Vagina (tissue), 2 donors: ENCODE measurements at regions not wholly inside any gene's neighbourhood (a gene's known extent, or its start where the extent isn't known, plus 50 kb on each side); places are given as distances from the start of the nearest gene placed in this dataset.

Experiments used
- POLR2AphosphoS5 ChIP-seq, 2 donors: sonication (generic); formaldehyde crosslinking; IDR thresholded peaks; one replicate each; pipeline ENCODE4 v1.9.0; 2017; ENCODE audit warnings: antibody characterized with exemption in 2 of 2, mild to moderate bottlenecking in 2 of 2, low read depth in 1 of 2; ENCODE audit not compliant: insufficient read depth in 1 of 2
- TF ChIP-seq, protein P1 (sequence below), 3 experiments: fragments of 450-650 bp in 2 of 3; fragments of 200-600 bp in 1 of 3; sonication (generic) in 1 of 3; IDR thresholded peaks; one replicate each; pipeline ENCODE4 v1.5.1; 2017 to 2019; ENCODE audit warnings: antibody characterized with exemption in 3 of 3, mild to moderate bottlenecking in 2 of 3, moderate library complexity in 2 of 3

- no peak for TF ChIP-seq POLR2AphosphoS5 (IDR thresholded peaks at IDR 0.05; ENCODE audit: insufficient read depth in 1 of 2, low read depth in 1 of 2)
- TF ChIP-seq, protein P1, sequence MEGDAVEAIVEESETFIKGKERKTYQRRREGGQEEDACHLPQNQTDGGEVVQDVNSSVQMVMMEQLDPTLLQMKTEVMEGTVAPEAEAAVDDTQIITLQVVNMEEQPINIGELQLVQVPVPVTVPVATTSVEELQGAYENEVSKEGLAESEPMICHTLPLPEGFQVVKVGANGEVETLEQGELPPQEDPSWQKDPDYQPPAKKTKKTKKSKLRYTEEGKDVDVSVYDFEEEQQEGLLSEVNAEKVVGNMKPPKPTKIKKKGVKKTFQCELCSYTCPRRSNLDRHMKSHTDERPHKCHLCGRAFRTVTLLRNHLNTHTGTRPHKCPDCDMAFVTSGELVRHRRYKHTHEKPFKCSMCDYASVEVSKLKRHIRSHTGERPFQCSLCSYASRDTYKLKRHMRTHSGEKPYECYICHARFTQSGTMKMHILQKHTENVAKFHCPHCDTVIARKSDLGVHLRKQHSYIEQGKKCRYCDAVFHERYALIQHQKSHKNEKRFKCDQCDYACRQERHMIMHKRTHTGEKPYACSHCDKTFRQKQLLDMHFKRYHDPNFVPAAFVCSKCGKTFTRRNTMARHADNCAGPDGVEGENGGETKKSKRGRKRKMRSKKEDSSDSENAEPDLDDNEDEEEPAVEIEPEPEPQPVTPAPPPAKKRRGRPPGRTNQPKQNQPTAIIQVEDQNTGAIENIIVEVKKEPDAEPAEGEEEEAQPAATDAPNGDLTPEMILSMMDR (IDR thresholded peaks at IDR 0.05), result no peak
Observed at GRCh38 chr20:40744818-40745175, 55.8 kb upstream of the MAFB start.
